ENCODE measurements at regions not wholly inside any gene's neighbourhood (a gene's known extent, or its start where the extent isn't known, plus 50 kb on each side); places are given as distances from the start of the nearest gene placed in this dataset.

- 56 to 67% methylated on average over 2 of the region's 2 CpGs for WGBS, 2 donors
- Histone ChIP-seq H3K27me3 (ENCODE audit: control insufficient read depth in 1 of 2, insufficient read depth in 2 of 2, low read length in 2 of 2) (peaks cover 3 to 6% of the 10 kb centered on the region in 2 donors), H3K9me3 (ENCODE audit: control insufficient read depth in 2 of 2, insufficient read depth in 1 of 2, low read depth in 1 of 2, low read length in 1 of 2) (peaks cover 0 to 2% of the 10 kb centered on the region in 2 donors), H3K4me3 (ENCODE audit: low read depth in 1 of 2, low read length in 2 of 2) (no peak overlapping the region), H3K27ac (ENCODE audit: low read depth in 2 of 2, low read length in 1 of 2) (no peak overlapping the region), H3K36me3 (ENCODE audit: control insufficient read depth in 2 of 2, insufficient read depth in 2 of 2, low read length in 1 of 2) (no peaks in the 10 kb centered on the region), H3K4me1 (ENCODE audit: control insufficient read depth in 2 of 2, insufficient read depth in 2 of 2, low read length in 1 of 2) (peaks cover 0 to 2% of the 10 kb centered on the region in 2 donors)
Observed at GRCh38 chr15:70447521-70447920, 315.8 kb downstream of the UACA start.

DNA sequence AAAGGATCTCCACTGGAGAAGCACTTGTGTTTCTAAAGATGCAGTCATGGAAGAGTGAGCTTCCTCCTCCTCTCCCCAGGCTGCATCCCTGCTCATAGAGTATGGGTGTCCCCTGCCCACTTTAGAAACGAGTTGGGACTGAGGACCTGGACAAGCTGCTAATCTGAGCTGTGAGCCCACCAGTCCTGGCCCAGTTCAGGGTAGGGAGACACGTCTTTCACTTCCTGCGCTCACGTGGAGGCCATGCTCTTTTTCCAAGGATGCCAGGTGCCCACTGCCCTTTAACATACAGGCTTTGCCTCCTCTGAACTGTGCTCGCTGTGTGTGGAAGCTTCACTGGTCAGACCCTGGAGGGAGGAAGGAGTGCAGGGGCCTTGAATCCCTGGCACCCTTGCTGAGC is 316.3 kb downstream of the UACA start:
- H3K27ac ChIP-seq (ENCODE audit: low read depth in 2 of 2, low read length in 1 of 2): no peak overlapping the region
- no peaks in the 10 kb centered on the region for H3K36me3 ChIP-seq (ENCODE audit: control insufficient read depth in 2 of 2, insufficient read depth in 2 of 2, low read length in 1 of 2)
- H3K4me3 ChIP-seq (ENCODE audit: low read depth in 1 of 2, low read length in 2 of 2): no peak overlapping the region
- H3K27me3 ChIP-seq (ENCODE audit: control insufficient read depth in 1 of 2, insufficient read depth in 2 of 2, low read length in 2 of 2): peaks cover 4 to 6% of the 10 kb centered on the region in 2 donors
- peaks cover 0 to 2% of the 10 kb centered on the region in 2 donors for H3K4me1 ChIP-seq (ENCODE audit: control insufficient read depth in 2 of 2, insufficient read depth in 2 of 2, low read length in 1 of 2)
- 86 to 87% methylated on average over 5 of the region's 5 CpGs for WGBS, 2 donors
- H3K9me3 ChIP-seq (ENCODE audit: control insufficient read depth in 2 of 2, insufficient read depth in 1 of 2, low read depth in 1 of 2, low read length in 1 of 2): peaks cover 0 to 2% of the 10 kb centered on the region in 2 donors

DNA sequence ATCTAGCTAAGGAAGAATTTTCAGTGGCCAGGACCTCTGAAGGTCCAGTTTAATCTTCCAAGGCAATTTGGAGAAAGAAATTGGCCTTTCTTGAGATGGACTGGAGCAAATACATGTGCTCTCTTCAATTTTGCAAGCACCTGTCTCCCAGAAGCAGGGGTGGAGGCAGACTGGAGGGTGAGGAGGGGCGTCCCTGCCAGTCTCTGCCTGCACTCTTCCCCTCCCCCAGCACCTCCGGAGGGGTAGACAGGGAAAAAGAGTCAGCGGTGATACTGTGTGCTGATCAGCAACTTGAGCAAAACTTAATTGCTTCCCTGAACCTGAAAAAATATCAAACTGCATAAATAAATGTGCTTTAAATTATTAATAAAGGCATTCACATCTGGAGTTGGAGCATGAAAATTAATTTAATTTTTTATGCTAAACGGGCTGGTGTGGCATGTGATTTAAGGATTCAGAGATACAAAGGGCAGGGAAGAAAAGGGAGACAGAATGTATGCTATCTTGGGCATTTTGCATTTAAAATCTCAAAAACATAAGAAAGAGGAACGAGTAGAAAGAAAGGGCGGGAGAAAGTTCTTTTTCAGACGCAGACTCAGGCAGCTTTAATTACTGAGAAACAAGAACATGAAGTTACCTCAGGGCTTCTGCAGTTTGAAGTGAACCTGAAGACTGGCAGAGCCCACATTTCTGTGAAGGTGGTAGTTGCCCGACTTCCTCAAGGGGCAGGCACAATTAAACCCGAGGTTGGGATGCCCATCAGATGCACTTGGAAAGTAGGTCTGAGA is 319.7 kb downstream of the UACA start:
- H3K27ac ChIP-seq (ENCODE audit: low read depth in 2 of 2, low read length in 1 of 2): no peak overlapping the region
- H3K4me3 ChIP-seq (ENCODE audit: low read depth in 1 of 2, low read length in 2 of 2): no peak overlapping the region
- H3K9me3 ChIP-seq (ENCODE audit: control insufficient read depth in 2 of 2, insufficient read depth in 1 of 2, low read depth in 1 of 2, low read length in 1 of 2): peaks cover 0 to 2% of the 10 kb centered on the region in 2 donors
- 71 to 78% methylated on average over 9 of the region's 9 CpGs for WGBS, 2 donors
- peaks cover 6% of the 10 kb centered on the region in 2 donors for H3K4me1 ChIP-seq (ENCODE audit: control insufficient read depth in 2 of 2, insufficient read depth in 2 of 2, low read length in 1 of 2)
- H3K36me3 ChIP-seq (ENCODE audit: control insufficient read depth in 2 of 2, insufficient read depth in 2 of 2, low read length in 1 of 2): no peaks in the 10 kb centered on the region
- H3K27me3 ChIP-seq (ENCODE audit: control insufficient read depth in 1 of 2, insufficient read depth in 2 of 2, low read length in 2 of 2): peaks cover 6 to 8% of the 10 kb centered on the region in 2 donors

DNA sequence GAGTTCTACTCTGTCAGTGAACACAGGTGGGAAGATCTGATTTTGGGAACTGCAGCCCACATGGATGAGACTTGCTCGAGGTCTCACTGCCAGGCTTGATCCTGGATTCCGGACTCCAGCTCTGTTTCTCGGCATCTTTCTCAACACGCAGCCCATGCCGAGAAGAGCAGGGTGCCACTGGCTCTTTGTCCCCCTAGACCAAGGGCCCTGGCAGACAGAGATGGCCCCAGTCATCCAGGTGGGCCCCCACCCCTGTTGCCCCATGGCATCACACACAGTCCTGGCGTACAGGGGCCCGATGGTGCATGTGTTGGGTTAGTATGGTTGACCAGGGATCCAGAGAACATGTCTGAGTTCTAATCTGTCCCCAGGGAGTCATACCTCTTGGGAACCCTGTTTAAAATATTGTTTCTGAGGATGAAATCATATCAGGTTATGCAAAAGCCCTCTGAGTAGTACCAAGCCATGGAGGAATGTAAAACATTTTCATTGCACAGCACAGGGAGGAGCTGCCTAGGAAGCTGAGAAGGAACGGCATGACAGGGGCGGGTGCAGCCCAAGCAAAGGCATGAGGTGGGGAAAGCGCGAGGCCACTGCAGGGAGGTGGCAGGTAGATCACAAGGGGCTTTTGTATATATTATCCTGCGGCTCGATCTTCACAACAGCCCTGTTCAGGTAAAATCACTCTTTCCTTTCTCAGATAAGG is 320.6 kb downstream of the UACA start:
- 76 to 87% methylated on average over 13 of the region's 13 CpGs for WGBS, 2 donors
- H3K4me1 ChIP-seq (ENCODE audit: control insufficient read depth in 2 of 2, insufficient read depth in 2 of 2, low read length in 1 of 2): peaks cover 7 to 12% of the 10 kb centered on the region in 2 donors
- peaks cover 6 to 8% of the 10 kb centered on the region in 2 donors for H3K27me3 ChIP-seq (ENCODE audit: control insufficient read depth in 1 of 2, insufficient read depth in 2 of 2, low read length in 2 of 2)

DNA sequence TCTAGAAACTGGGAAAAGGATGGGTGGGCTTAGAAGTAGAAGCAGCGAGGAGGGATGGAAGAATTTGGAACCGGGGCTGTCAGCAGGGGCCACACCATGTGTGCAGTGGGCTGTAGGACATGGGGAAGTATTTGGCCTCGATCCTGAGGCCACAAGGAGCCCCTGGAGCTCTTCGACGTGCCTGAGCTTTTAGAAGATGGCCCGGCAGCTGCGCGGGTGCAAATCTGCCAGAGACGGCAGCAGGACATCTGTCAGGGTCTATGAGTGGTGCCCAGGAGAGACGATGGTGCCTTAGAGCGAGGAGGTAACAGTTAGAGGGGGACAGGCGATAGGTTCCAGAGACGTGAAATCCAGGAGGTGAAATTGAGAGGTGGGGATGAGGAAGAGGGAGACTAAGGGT is 321.1 kb downstream of the UACA start:
- Histone ChIP-seq H3K36me3 (ENCODE audit: control insufficient read depth in 2 of 2, insufficient read depth in 2 of 2, low read length in 1 of 2) (no peaks in the 10 kb centered on the region), H3K9me3 (ENCODE audit: control insufficient read depth in 2 of 2, insufficient read depth in 1 of 2, low read depth in 1 of 2, low read length in 1 of 2) (peaks cover 0 to 2% of the 10 kb centered on the region in 2 donors), H3K27me3 (ENCODE audit: control insufficient read depth in 1 of 2, insufficient read depth in 2 of 2, low read length in 2 of 2) (peaks cover 6 to 8% of the 10 kb centered on the region in 2 donors), H3K4me1 (ENCODE audit: control insufficient read depth in 2 of 2, insufficient read depth in 2 of 2, low read length in 1 of 2) (peaks cover 7 to 12% of the 10 kb centered on the region in 2 donors), H3K27ac (ENCODE audit: low read depth in 2 of 2, low read length in 1 of 2) (no peak overlapping the region), H3K4me3 (ENCODE audit: low read depth in 1 of 2, low read length in 2 of 2) (no peak overlapping the region)
- 87 to 91% methylated on average over 13 of the region's 13 CpGs for WGBS, 2 donors

More for the DNA sequence above, 320.6 kb downstream of the UACA start:
- H3K4me3 ChIP-seq (ENCODE audit: low read depth in 1 of 2, low read length in 2 of 2): no peak overlapping the region
- H3K9me3 ChIP-seq (ENCODE audit: control insufficient read depth in 2 of 2, insufficient read depth in 1 of 2, low read depth in 1 of 2, low read length in 1 of 2): peaks cover 0 to 2% of the 10 kb centered on the region in 2 donors
- no peaks in the 10 kb centered on the region for H3K36me3 ChIP-seq (ENCODE audit: control insufficient read depth in 2 of 2, insufficient read depth in 2 of 2, low read length in 1 of 2)
- H3K27ac ChIP-seq (ENCODE audit: low read depth in 2 of 2, low read length in 1 of 2): no peak overlapping the region

GRCh38 chr15:70440416-70441138 is 322.8 kb downstream of the UACA start:
- H3K27me3 ChIP-seq (ENCODE audit: control insufficient read depth in 1 of 2, insufficient read depth in 2 of 2, low read length in 2 of 2): peaks cover 2 to 8% of the 10 kb centered on the region in 2 donors
- peaks cover 7 to 10% of the 10 kb centered on the region in 2 donors for H3K4me1 ChIP-seq (ENCODE audit: control insufficient read depth in 2 of 2, insufficient read depth in 2 of 2, low read length in 1 of 2)
- no peaks in the 10 kb centered on the region for H3K36me3 ChIP-seq (ENCODE audit: control insufficient read depth in 2 of 2, insufficient read depth in 2 of 2, low read length in 1 of 2)
- no peaks in the 10 kb centered on the region for H3K9me3 ChIP-seq (ENCODE audit: control insufficient read depth in 2 of 2, insufficient read depth in 1 of 2, low read depth in 1 of 2, low read length in 1 of 2)
- WGBS, 2 donors: 88 to 92% methylated on average over 10 of the region's 10 CpGs
- H3K27ac ChIP-seq (ENCODE audit: low read depth in 2 of 2, low read length in 1 of 2): no peak overlapping the region
- H3K4me3 ChIP-seq (ENCODE audit: low read depth in 1 of 2, low read length in 2 of 2): no peak overlapping the region

- Histone ChIP-seq H3K4me1 (ENCODE audit: control insufficient read depth in 2 of 2, insufficient read depth in 2 of 2, low read length in 1 of 2) (peaks cover 7 to 10% of the 10 kb centered on the region in 2 donors), H3K36me3 (ENCODE audit: control insufficient read depth in 2 of 2, insufficient read depth in 2 of 2, low read length in 1 of 2) (no peaks in the 10 kb centered on the region), H3K9me3 (ENCODE audit: control insufficient read depth in 2 of 2, insufficient read depth in 1 of 2, low read depth in 1 of 2, low read length in 1 of 2) (no peaks in the 10 kb centered on the region), H3K4me3 (ENCODE audit: low read depth in 1 of 2, low read length in 2 of 2) (no peak overlapping the region), H3K27ac (ENCODE audit: low read depth in 2 of 2, low read length in 1 of 2) (no peak overlapping the region), H3K27me3 (ENCODE audit: control insufficient read depth in 1 of 2, insufficient read depth in 2 of 2, low read length in 2 of 2) (peaks cover 2 to 8% of the 10 kb centered on the region in 2 donors)
- WGBS, 2 donors: 97 to 100% methylated on average over 5 of the region's 5 CpGs
Observed at GRCh38 chr15:70439880-70440279, 323.5 kb downstream of the UACA start.

DNA sequence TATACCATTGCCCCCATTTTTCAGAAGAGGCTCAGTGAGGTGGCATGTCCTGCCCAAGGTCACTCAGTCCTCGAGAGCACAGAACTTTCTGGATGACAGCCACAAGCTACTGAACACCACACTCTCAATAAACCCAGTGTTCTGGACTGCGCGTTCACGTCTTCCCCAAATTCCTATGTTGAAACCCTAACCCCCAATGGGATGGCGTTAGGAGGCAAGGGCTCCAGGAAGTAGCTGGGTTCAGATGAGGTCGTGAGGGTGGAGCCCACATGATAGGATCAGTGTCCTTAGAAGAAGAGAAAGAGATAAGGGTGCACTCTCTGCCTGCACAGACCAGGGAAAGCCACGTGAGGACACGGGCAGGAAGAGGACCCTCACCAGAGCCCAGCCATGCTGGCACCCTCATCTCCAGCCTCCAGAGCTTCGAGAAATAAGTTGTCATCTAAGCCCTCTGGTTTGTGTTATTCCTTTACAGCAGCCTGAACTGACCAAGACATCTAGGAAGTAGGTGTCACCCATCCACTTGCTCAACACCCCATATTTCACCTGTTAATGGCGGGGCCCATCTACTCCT is 324.0 kb downstream of the UACA start:
- Histone ChIP-seq H3K4me3 (ENCODE audit: low read depth in 1 of 2, low read length in 2 of 2) (no peak overlapping the region), H3K9me3 (ENCODE audit: control insufficient read depth in 2 of 2, insufficient read depth in 1 of 2, low read depth in 1 of 2, low read length in 1 of 2) (no peaks in the 10 kb centered on the region), H3K27ac (ENCODE audit: low read depth in 2 of 2, low read length in 1 of 2) (no peak overlapping the region), H3K27me3 (ENCODE audit: control insufficient read depth in 1 of 2, insufficient read depth in 2 of 2, low read length in 2 of 2) (peaks cover 2 to 8% of the 10 kb centered on the region in 2 donors), H3K36me3 (ENCODE audit: control insufficient read depth in 2 of 2, insufficient read depth in 2 of 2, low read length in 1 of 2) (no peaks in the 10 kb centered on the region), H3K4me1 (ENCODE audit: control insufficient read depth in 2 of 2, insufficient read depth in 2 of 2, low read length in 1 of 2) (peaks cover 7 to 10% of the 10 kb centered on the region in 2 donors)
- 83 to 85% methylated on average over 10 of the region's 10 CpGs for WGBS, 2 donors

DNA sequence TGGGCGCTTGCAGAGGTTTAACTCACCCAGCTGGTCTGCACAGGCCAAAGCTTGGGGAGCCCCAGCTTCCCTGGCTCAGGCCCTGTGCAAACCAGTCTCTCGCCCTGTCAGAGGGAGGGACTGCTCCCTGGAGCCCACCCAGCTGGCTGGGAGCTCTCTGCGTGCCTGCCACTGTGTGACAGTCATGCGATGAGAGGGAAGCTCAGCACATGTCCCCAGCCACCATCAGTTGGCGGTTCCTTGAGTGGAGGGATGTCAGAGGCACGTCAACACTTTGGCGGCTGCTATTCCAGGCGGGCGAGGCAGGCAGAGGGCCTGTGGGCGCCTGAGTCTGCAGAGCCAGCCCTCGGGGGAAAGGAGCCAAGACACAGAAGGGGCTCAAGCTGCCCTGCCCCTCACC is 324.6 kb downstream of the UACA start:
- Histone ChIP-seq H3K36me3 (ENCODE audit: control insufficient read depth in 2 of 2, insufficient read depth in 2 of 2, low read length in 1 of 2) (no peaks in the 10 kb centered on the region), H3K27ac (ENCODE audit: low read depth in 2 of 2, low read length in 1 of 2) (no peak overlapping the region), H3K4me3 (ENCODE audit: low read depth in 1 of 2, low read length in 2 of 2) (no peak overlapping the region), H3K9me3 (ENCODE audit: control insufficient read depth in 2 of 2, insufficient read depth in 1 of 2, low read depth in 1 of 2, low read length in 1 of 2) (no peaks in the 10 kb centered on the region), H3K4me1 (ENCODE audit: control insufficient read depth in 2 of 2, insufficient read depth in 2 of 2, low read length in 1 of 2) (peaks cover 7 to 10% of the 10 kb centered on the region in 2 donors), H3K27me3 (ENCODE audit: control insufficient read depth in 1 of 2, insufficient read depth in 2 of 2, low read length in 2 of 2) (peaks cover 0 to 8% of the 10 kb centered on the region in 2 donors)
- WGBS, 2 donors: 56 to 74% methylated on average over 11 of the region's 11 CpGs

Measured in esophagus (tissue), 2 donors.